ENCODE measurements at regions not wholly inside any gene's neighbourhood (a gene's known extent, or its start where the extent isn't known, plus 50 kb on each side); places are given as distances from the start of the nearest gene placed in this dataset.

- DNase-seq, result no peak
These were observed 360.5 kb upstream of the DAB1 start for GRCh38 chr1:57784356-57784755.

DNA sequence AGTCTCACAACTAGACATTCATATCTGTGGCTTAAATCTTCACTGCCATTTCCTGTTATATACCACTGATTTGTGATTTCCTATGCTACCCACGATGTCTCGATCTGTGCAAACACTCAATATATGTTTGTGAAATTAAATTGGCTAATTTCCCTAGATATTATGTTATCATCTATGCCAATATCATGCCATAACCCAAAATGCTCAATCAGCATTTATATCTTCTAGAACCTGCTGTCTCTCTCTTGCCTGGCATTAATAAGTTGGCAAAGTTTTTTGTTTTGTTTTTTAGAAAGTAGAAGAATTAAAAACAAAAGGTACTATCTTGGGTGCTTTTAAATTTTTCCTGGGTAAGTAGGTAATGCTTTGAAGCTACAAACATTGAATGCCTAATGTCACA, 358.5 kb upstream of the DAB1 start:
- no peak for DNase-seq

GRCh38 chr1:57772580-57773195, 348.8 kb upstream of the DAB1 start:
- no peak for DNase-seq

- DNase-seq, result no peak
These were observed 346.9 kb upstream of the DAB1 start for GRCh38 chr1:57770772-57771171.

GRCh38 chr1:57770236-57770635, 346.4 kb upstream of the DAB1 start:
- no peak for DNase-seq

- DNase-seq, result no peak
These were observed 337.8 kb upstream of the DAB1 start for GRCh38 chr1:57761628-57762027.

GRCh38 chr1:57752843-57753242, 329.0 kb upstream of the DAB1 start:
- DNase-seq, result no peak

DNA sequence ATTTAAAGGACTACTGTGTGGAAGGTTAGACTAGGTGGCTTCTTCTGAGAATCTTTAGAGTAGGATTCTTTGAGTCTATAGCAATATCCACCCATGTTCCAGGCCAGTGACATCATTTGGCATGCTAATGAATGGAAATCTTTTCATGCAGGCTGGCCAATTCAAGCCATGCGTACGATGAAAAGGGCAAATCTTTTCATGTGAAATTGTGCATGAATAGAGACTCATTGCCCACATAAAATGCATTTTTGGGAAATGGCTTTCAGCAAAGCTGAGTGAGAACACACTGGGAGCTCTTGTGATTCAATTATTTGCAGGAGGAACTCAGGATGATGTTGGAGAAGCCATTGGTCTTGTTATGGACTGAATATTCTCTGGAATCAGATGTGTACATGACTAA, 324.9 kb upstream of the DAB1 start:
- DNase-seq, result no peak

DNA sequence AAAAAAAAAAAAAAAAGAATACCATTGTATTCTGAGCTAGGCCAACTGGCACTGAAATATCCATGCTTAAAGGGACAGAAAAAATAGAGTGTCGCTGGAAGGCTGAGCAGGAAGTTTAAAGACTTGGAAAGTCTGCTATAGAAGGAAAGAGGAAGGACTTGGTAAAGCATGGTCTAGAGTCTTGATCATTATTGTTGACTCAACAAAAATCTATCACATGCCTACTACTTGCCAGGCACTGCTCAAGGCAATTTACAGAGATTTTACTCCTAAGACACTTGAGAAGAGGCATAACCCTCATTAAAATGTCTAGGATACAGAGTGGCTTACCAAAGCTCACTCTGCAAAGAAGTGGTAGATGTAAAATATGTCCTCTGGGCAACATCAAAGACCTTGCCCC, 324.0 kb upstream of the DAB1 start:
- no peak for DNase-seq

GRCh38 chr1:57741521-57741920, 317.7 kb upstream of the DAB1 start:
- no peak for DNase-seq

GRCh38 chr1:57736940-57737339, 313.1 kb upstream of the DAB1 start:
- no peak for DNase-seq

GRCh38 chr1:57729181-57729580, 305.3 kb upstream of the DAB1 start:
- no peak for DNase-seq

- DNase-seq, result no peak
These were observed 303.3 kb upstream of the DAB1 start for GRCh38 chr1:57727121-57727520.

DNA sequence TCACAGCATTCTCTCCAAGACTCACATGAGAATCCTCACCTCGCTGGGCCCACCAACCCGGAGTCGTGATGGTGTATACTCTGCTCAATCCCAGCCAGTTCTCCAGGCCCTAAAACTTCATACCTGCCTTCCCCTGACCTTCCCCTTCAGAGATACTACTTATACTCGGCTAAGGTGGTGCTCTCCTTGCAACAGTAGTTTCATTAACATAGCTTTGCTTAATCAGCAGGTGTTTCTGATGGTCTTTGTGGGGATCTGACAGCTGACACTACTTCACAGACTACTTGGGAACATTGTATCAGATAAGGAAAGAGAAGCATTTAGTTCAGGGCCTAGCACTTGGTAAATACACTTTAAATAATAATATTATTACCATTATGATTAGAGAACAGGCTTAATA, 301.5 kb upstream of the DAB1 start:
- no peak for DNase-seq

DNA sequence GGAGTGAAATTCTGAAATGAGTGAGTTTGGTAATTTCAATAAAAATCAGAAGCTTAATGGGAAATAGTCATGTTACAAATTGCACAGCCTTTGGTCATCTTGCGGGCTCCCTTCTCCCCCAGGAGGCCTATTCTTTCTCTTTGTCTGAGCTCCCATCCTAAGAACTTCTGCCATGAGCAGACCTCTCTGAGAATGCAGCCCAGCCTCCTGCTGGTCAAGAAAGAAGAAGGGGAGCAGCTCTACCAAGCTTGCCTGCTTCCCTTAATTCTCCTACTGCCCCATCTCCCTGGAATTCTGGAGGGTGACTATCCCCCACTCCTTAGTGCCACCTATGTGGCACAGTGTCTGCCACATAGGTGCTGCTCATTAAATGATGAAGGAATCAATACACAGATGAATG, 300.7 kb upstream of the DAB1 start:
- DNase-seq, result no peak

DNA sequence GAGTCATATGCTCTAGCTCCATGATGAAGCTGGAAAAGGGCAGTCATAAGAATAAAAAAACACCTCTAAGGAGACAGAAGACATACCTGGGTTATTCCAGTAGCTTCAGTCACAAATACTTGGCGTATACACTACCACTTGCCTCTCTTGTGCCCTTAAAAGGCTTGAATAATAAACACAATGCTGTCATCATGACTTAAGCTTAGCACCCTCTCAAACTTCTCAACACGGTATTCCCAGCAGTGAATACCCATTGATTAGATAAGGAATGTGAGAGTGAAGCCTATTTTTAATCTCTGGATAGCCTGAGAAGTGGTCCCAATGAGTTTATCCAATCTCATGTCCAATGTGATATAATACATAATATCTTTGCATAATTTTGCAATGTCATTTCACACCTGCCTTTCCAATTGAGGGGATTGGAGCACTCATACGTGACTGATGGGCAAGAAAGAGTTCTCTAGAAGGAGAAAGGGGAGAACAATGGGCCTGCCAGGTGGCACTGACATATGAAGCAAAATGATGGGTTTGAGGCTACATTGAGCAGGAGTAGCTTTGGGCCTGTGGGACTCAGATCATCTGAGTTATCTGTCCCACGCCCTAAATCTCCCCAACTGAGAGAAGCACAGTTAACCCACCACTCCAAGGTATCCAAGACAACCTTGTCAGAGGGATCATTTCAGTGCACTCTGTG, 298.6 kb upstream of the DAB1 start:
- no peak for DNase-seq

DNA sequence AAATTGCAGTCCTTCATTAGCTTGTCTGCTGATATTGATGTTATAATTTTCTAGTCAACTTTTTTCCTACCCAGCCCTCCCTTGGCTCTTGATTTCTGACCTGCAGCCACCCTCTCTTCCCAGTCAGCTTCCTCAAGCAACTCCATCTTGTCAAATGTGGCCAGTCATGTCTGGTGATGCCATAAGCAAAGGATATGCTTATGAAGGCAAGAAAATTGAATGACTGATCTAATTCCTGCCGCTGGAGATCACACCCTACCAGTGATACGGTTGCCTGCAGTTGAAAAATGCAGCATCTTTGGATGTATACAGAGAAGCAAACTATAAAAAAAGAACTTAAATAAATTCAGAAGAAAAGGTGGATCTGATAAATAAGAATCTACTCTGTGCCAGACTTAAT, 297.1 kb upstream of the DAB1 start:
- DNase-seq, result no peak

DNA sequence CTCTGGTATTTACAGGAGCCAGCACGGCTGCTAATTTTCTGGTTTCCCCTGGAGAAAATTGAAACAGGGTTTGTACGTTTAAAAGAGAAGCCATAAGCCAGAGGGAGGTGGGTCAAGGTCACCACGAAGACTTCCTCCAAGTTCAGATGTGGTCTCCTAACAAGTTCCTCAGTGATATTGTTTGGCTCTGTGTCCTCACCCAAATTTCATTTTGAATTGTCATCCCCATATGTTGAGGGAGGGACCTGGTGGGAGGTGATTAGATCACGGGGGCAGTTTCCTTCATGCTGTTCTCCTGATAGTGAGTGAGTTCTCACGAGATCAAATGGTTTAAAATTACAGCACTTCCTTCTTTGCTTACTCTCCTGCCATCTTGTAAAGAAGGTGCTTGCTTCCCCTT, 295.4 kb upstream of the DAB1 start:
- DNase-seq, result no peak

GRCh38 chr1:57713501-57713900, 289.6 kb upstream of the DAB1 start:
- DNase-seq, result no peak

- no peak for DNase-seq
These were observed 289.0 kb upstream of the DAB1 start for GRCh38 chr1:57712846-57713245.

DNA sequence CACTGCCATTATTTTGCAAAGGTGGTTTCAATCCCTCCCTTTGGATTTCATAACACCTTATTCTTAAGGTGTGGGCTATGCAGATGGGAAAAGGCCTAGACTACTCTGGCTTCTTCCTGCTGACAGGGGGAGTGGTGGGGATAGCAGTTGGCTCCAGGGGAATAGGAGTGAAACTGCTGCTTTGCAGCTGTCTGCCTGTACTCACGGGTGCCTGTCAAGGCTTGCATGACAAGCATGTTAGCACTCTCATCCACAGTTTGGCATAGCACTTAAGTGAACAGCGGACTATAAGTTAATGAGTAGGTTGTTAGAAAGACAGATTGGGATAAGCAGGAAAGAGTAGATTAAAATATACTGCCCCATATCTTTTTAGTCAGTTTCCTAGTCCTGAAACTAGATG, 287.5 kb upstream of the DAB1 start:
- DNase-seq, result no peak

GRCh38 chr1:57707631-57708030, 283.8 kb upstream of the DAB1 start:
- DNase-seq, result no peak

DNA sequence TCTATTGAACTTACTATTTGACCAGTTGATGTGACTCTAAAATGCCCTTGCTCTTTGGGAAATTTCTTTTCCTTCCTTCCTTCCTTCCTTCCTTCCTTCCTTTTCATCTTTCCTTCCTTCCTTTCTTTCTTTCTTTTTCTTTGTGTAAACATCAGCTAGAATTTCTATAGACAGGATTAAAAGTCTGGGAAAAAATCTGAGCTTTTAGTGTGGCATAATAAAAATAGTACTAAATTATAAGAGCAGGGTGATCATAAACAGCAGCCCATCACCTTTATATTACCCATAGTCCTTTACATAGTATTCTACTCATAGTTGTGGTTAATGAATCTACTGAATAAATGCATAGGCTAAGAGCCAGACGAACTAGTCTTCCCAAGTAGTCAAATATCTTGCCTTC, 281.0 kb upstream of the DAB1 start:
- DNase-seq, result no peak

GRCh38 chr1:57704231-57704630, 280.4 kb upstream of the DAB1 start:
- DNase-seq, result no peak

- no peak for DNase-seq
These were observed 273.0 kb upstream of the DAB1 start for GRCh38 chr1:57696904-57697303.
